ENCODE measurements at regions not wholly inside any gene's neighbourhood (a gene's known extent, or its start where the extent isn't known, plus 50 kb on each side); places are given as distances from the start of the nearest gene placed in this dataset.

DNA sequence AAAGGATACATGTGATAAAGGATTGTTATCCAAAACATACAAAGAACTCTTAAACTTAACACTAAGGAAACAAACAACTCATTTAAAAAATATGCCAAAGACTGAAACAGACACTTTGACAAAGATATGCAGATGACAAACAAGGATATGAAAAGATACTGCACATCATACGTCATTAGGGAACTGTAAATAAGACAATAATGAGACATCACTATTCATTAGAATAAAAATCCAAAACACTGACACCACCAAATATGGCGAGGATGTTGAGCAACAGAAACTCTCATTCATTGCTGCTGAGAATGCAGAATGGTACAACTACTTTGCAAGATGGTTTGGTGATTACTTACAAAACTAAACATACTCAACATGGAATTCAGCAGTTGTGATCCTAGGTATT, 156.5 kb upstream of the FOXA2 start:
- Histone ChIP-seq H3K27ac (ENCODE audit: low read depth, low read length) (no peak overlapping the region), H3K9ac (ENCODE audit: low read depth, low read length) (no peak overlapping the region), H3K27me3 (ENCODE audit: control insufficient read depth, insufficient read depth, low read length) (no peaks in the 10 kb centered on the region), H3K4me1 (ENCODE audit: control insufficient read depth, insufficient read depth, low read length) (no peaks in the 10 kb centered on the region), H3K9me3 (ENCODE audit: control insufficient read depth, insufficient read depth, low read length) (no peaks in the 10 kb centered on the region), H3K4me3 (ENCODE audit: low read depth, low read length) (no peak overlapping the region), H3K36me3 (ENCODE audit: control insufficient read depth, insufficient read depth, low read length) (no peaks in the 10 kb centered on the region)

DNA sequence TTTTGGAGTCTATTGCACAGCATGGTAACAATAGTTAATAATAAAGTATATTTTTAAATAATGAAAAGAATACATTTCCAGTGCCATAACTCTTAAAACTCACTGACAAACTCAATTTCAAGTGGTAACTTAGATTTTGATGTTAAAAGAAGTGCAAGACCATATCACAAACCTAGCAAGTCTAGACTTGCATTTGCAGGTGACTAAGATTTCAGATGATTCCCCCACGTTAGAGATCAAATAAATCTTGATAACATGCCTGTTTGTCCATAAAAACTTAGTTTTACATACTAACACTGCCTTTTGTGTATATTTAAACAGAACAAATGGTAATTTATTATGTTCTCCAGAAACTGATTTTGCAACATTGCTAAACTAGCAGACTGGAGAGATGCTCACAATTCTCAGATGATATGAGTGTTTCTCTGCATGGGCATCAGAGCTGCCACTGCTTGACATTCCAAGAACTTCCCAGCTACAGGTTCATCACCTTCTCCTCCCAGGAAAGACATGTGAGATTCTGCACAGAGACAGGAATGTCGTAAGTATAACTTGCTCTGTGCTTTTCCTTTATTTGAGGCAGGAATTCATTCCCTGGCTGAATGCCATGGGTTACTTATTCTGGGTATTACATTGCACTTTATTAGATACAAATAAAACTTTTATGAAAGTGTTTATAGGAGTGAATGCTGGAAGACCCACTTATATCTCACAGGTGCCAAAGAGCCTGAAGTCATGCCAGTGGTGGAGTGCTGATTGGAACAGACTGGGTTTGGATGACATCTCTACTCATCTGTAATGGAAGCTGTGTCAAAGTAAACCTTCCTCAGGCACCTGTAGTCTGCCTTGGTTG, 160.2 kb upstream of the FOXA2 start:
- H3K27me3 ChIP-seq (ENCODE audit: control insufficient read depth, insufficient read depth, low read length) = no peaks in the 10 kb centered on the region
- H3K4me1 ChIP-seq (ENCODE audit: control insufficient read depth, insufficient read depth, low read length) = no peaks in the 10 kb centered on the region
- H3K27ac ChIP-seq (ENCODE audit: low read depth, low read length) = no peak overlapping the region
- no peak overlapping the region for H3K4me3 ChIP-seq (ENCODE audit: low read depth, low read length)
- no peaks in the 10 kb centered on the region for H3K36me3 ChIP-seq (ENCODE audit: control insufficient read depth, insufficient read depth, low read length)
- no peaks in the 10 kb centered on the region for H3K9me3 ChIP-seq (ENCODE audit: control insufficient read depth, insufficient read depth, low read length)
- H3K9ac ChIP-seq (ENCODE audit: low read depth, low read length) = no peak overlapping the region

DNA sequence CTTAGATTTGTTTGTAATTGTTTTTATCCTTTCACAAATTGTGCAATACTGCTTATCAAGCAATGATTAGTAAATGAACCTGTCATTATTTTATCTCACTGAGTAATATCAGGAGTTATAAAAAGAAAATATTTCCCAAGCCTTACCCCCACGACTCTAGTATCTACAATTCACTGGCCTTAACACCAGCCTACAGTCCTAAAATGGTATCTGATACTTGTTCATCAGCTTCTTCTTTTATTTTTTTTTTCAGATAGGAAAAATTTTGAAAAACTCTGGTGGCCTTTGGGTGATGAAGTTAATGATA, 160.8 kb upstream of the FOXA2 start:
- Histone ChIP-seq H3K4me3 (ENCODE audit: low read depth, low read length) (no peak overlapping the region), H3K4me1 (ENCODE audit: control insufficient read depth, insufficient read depth, low read length) (no peaks in the 10 kb centered on the region), H3K27me3 (ENCODE audit: control insufficient read depth, insufficient read depth, low read length) (no peaks in the 10 kb centered on the region), H3K36me3 (ENCODE audit: control insufficient read depth, insufficient read depth, low read length) (no peaks in the 10 kb centered on the region), H3K27ac (ENCODE audit: low read depth, low read length) (no peak overlapping the region), H3K9ac (ENCODE audit: low read depth, low read length) (no peak overlapping the region), H3K9me3 (ENCODE audit: control insufficient read depth, insufficient read depth, low read length) (no peaks in the 10 kb centered on the region)

DNA sequence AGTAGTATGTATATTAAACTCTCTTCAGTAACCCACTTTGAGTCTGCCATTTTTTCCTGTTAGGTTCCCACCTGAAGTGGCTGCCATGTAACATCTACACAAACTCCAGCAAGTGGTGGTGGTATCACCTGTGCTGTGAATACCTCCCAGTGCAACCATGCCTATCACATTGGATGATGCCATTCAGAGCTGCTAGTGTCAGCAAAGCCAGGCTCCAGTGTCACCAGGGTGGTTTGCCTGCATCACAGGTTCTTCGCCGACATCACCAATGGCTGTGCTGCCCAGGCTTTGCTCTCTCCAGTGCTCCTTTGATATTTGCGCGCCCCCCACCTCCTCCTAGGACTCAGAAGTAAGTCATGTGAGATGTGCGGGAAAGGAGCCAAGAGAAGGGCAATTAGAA, 162.6 kb upstream of the FOXA2 start:
- no peaks in the 10 kb centered on the region for H3K4me1 ChIP-seq (ENCODE audit: control insufficient read depth, insufficient read depth, low read length)
- no peaks in the 10 kb centered on the region for H3K9me3 ChIP-seq (ENCODE audit: control insufficient read depth, insufficient read depth, low read length)
- H3K27ac ChIP-seq (ENCODE audit: low read depth, low read length) = no peak overlapping the region
- H3K36me3 ChIP-seq (ENCODE audit: control insufficient read depth, insufficient read depth, low read length) = no peaks in the 10 kb centered on the region
- no peak overlapping the region for H3K4me3 ChIP-seq (ENCODE audit: low read depth, low read length)
- no peak overlapping the region for H3K9ac ChIP-seq (ENCODE audit: low read depth, low read length)
- no peaks in the 10 kb centered on the region for H3K27me3 ChIP-seq (ENCODE audit: control insufficient read depth, insufficient read depth, low read length)

DNA sequence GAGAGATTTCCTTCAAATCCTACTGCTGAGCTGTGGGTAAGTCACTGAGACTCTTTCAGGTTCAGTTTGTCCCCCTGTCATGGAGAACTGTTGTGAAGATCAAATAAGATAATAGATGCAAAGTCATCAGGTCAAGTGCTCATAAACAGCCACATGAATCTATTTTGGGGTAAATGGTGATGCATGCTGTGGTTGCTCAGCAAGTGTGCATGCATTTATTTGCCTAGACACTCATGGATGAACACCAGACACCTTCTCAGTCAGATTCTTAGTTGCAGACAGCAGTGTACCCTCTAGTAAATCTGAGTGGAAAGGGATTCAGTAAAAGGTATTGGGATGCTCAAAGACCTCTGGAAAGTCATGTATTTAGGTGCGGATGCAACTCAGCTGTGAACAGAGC, 168.0 kb upstream of the FOXA2 start:
- Histone ChIP-seq H3K4me3 (ENCODE audit: low read depth, low read length) (no peak overlapping the region), H3K9me3 (ENCODE audit: control insufficient read depth, insufficient read depth, low read length) (no peaks in the 10 kb centered on the region), H3K27ac (ENCODE audit: low read depth, low read length) (no peak overlapping the region), H3K4me1 (ENCODE audit: control insufficient read depth, insufficient read depth, low read length) (no peaks in the 10 kb centered on the region), H3K27me3 (ENCODE audit: control insufficient read depth, insufficient read depth, low read length) (no peaks in the 10 kb centered on the region), H3K9ac (ENCODE audit: low read depth, low read length) (no peak overlapping the region), H3K36me3 (ENCODE audit: control insufficient read depth, insufficient read depth, low read length) (no peaks in the 10 kb centered on the region)

DNA sequence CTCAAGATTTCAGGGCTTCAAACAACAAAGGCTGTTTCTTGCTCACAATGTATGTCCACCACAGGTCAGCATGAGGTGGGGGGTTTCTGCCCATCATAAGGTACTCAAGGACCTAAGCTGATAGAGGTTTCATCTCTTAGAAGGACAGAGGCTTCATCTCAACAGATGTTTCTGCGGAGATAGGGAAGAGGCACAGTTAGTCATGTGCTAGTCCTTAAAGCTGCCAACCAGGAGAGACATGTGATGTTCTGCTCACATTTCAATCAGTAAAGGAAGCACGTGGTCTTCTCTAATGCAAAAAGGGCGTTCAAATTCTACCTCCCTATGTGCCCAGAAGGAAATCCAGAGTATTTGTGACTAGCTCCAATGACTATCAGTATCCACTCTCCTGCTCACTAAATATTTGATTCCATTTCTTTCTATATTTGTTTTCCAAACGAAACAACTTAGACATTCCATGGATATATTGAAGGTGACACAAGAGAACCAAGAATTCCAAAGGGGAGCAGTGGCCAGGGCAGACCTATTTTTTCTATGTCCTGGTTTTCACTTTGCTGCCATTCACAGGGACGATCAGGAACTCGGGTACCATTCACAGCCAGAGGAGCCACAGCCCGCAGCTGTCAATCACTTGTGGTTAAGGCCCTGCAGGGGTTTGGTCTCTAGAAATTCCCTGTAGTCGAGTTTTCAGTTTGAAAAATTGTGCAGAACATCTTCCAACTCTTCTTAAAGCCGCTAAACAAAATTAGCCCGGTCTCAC, 173.2 kb upstream of the FOXA2 start:
- no peaks in the 10 kb centered on the region for H3K36me3 ChIP-seq (ENCODE audit: control insufficient read depth, insufficient read depth, low read length)
- no peaks in the 10 kb centered on the region for H3K27me3 ChIP-seq (ENCODE audit: control insufficient read depth, insufficient read depth, low read length)
- H3K27ac ChIP-seq (ENCODE audit: low read depth, low read length) = no peak overlapping the region
- H3K9ac ChIP-seq (ENCODE audit: low read depth, low read length) = no peak overlapping the region
- H3K4me1 ChIP-seq (ENCODE audit: control insufficient read depth, insufficient read depth, low read length) = no peaks in the 10 kb centered on the region
- no peaks in the 10 kb centered on the region for H3K9me3 ChIP-seq (ENCODE audit: control insufficient read depth, insufficient read depth, low read length)
- no peak overlapping the region for H3K4me3 ChIP-seq (ENCODE audit: low read depth, low read length)

DNA sequence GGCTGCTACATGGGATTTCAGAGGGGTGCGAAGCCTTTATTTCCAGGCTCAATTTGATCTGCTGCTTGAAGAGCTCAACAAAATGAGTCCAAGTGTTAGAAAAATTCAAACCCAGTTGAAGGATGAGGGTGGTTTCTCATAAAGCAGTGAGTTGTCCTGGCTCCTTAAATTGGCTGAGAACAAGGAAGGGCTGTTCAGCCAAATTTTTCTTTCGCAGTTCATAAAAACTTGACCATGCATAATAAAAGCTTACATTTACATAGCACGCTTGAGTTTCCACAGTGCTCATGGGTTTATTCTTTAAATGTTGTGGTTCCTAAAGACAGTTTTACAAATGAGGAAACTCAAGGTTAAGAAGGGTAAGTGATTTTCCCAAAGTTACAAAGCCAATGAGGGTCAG, 174.4 kb upstream of the FOXA2 start:
- H3K9ac ChIP-seq (ENCODE audit: low read depth, low read length) = no peak overlapping the region
- H3K9me3 ChIP-seq (ENCODE audit: control insufficient read depth, insufficient read depth, low read length) = no peaks in the 10 kb centered on the region
- H3K27me3 ChIP-seq (ENCODE audit: control insufficient read depth, insufficient read depth, low read length) = no peaks in the 10 kb centered on the region
- H3K4me3 ChIP-seq (ENCODE audit: low read depth, low read length) = no peak overlapping the region
- H3K27ac ChIP-seq (ENCODE audit: low read depth, low read length) = no peak overlapping the region
- H3K4me1 ChIP-seq (ENCODE audit: control insufficient read depth, insufficient read depth, low read length) = no peaks in the 10 kb centered on the region
- H3K36me3 ChIP-seq (ENCODE audit: control insufficient read depth, insufficient read depth, low read length) = no peaks in the 10 kb centered on the region

DNA sequence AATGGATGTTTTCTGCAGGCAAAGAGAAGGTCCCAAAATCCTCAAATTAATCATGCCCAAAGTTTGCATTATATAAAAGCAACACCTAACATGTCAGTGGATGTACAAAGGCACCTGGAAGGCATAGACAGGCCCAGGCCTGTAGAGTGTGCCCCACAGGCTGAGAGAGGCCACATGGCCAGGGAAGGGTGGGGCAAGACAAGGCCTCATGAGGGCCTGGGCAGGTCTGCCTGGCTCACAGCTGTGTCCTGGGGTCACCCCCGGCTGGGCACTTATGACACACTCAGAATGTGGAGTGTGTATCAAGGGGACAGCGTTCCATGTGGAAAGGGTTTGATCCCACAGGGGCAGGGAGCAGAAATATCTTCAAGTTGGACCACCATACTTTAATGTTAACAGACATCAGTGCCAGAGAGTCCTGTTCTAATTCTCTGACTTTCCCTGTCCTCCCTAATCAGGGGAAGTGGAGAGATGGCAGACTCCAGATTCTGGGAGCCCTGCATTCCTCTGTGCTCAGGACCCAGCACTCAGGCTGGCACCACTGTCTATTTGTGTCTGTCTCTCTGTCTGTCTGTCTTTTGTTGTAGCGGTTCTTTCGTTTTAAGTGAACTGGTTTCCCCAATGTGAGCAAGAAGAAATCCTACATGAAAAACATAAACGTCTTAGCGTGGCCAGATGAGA, 178.3 kb upstream of the FOXA2 start:
- Histone ChIP-seq H3K4me3 (ENCODE audit: low read depth, low read length) (no peak overlapping the region), H3K27ac (ENCODE audit: low read depth, low read length) (no peak overlapping the region), H3K9ac (ENCODE audit: low read depth, low read length) (no peak overlapping the region), H3K27me3 (ENCODE audit: control insufficient read depth, insufficient read depth, low read length) (no peaks in the 10 kb centered on the region), H3K4me1 (ENCODE audit: control insufficient read depth, insufficient read depth, low read length) (no peaks in the 10 kb centered on the region), H3K36me3 (ENCODE audit: control insufficient read depth, insufficient read depth, low read length) (no peaks in the 10 kb centered on the region), H3K9me3 (ENCODE audit: control insufficient read depth, insufficient read depth, low read length) (no peaks in the 10 kb centered on the region)

DNA sequence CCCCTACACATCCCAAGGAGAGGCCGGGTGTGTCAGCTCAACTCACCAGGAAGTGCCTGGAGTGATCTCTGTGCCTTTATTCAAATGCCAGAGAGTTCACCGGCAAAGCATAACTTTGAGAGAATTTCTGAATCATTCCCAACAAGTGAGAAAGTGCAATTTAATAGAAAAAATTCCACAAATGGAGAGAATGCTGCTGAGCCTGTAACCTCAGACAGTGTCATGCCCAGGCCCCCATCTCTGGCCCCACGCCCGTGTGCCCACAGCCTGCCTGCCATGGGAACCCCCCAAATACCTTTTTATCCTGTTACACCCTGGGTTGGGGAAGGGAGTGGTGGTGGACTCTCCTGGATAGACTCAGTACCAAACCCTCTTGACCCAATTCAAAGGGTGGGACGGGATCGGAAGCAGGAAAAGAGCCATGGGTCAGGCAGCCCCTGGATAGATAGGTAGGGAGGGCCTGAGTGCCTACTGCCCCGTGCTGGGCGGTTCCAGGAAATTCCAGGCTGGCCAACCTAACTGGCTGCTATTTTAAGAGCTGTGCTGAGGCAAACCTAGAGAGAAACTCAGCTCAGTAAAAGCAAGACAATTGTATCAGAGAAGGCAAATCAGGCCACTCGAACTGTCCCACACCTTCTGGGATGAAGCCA, 179.0 kb upstream of the FOXA2 start:
- H3K36me3 ChIP-seq (ENCODE audit: control insufficient read depth, insufficient read depth, low read length) = no peaks in the 10 kb centered on the region
- no peaks in the 10 kb centered on the region for H3K4me1 ChIP-seq (ENCODE audit: control insufficient read depth, insufficient read depth, low read length)
- no peak overlapping the region for H3K4me3 ChIP-seq (ENCODE audit: low read depth, low read length)
- no peaks in the 10 kb centered on the region for H3K9me3 ChIP-seq (ENCODE audit: control insufficient read depth, insufficient read depth, low read length)
- no peaks in the 10 kb centered on the region for H3K27me3 ChIP-seq (ENCODE audit: control insufficient read depth, insufficient read depth, low read length)
- no peak overlapping the region for H3K9ac ChIP-seq (ENCODE audit: low read depth, low read length)
- no peak overlapping the region for H3K27ac ChIP-seq (ENCODE audit: low read depth, low read length)

DNA sequence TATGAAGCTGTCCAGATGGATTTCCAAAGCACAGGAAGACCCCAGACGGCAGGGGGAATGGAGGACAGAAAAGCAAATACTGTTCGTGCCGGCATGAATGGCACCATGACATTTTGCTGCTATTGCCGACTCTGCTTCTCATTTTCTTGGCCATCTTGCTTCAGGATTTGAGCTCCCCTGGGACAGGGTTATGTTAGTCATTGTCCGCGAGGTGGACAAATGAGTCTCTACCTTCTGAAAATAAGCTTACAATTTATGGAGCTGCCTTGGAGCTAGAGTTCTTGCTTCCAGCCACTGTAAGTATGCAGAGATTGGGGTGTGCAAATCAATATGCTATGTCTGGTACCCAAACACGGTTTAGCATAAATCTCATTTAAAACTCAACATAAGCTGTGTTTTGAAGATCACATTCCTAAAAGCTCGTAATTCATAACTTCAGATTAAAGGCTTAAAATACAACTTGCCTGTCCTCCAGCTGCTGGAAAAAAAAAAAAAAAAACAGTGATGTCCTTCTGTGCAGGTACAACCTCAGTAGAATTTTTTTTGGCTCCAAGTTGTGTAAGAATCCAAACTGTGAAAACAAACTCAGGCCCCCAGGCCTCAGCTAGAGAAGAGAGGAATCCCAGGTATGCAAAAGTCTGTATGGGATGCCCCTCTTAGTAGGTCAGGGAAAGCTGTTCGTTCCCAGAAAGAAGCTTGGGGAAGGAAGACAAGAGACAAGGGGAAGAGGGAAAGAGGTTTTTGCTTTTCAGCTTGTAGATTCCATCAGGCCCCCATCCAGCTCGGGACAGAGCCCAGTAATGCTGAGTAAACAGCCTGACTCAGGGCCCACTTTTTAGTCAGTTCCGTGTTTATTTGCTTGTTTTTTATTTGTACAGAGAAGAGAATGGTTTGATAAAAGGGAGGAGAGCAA, 184.2 kb upstream of the FOXA2 start:
- no peak overlapping the region for H3K9ac ChIP-seq (ENCODE audit: low read depth, low read length)
- H3K9me3 ChIP-seq (ENCODE audit: control insufficient read depth, insufficient read depth, low read length) = no peaks in the 10 kb centered on the region
- H3K27me3 ChIP-seq (ENCODE audit: control insufficient read depth, insufficient read depth, low read length) = no peaks in the 10 kb centered on the region
- no peak overlapping the region for H3K27ac ChIP-seq (ENCODE audit: low read depth, low read length)
- no peaks in the 10 kb centered on the region for H3K36me3 ChIP-seq (ENCODE audit: control insufficient read depth, insufficient read depth, low read length)
- H3K4me3 ChIP-seq (ENCODE audit: low read depth, low read length) = no peak overlapping the region
- H3K4me1 ChIP-seq (ENCODE audit: control insufficient read depth, insufficient read depth, low read length) = no peaks in the 10 kb centered on the region

Measured in HUES48 (cell line).